ENCODE measurements at regions not wholly inside any gene's neighbourhood (a gene's known extent, or its start where the extent isn't known, plus 50 kb on each side); places are given as distances from the start of the nearest gene placed in this dataset.

GRCh38 chr3:132854856-132855535 is 132.8 kb upstream of the NPHP3 start:
- TF ChIP-seq CTCF (IDR thresholded peaks at IDR 0.05) = no peak
- no peak for TF ChIP-seq POLR2A (IDR thresholded peaks at IDR 0.05)

Measured in testis (tissue), 2 donors.